HEK293T (cell line): ENCODE measurements at regions not wholly inside any gene's neighbourhood (a gene's known extent, or its start where the extent isn't known, plus 50 kb on each side); places are given as distances from the start of the nearest gene placed in this dataset.

Experiments
- ARNT ChIP-seq: fragments of 450-650 bp; IDR thresholded peaks from 2 replicates; pipeline ENCODE4 v1.6.1; 2017; ENCODE audit warnings: mild to moderate bottlenecking
- BHLHE40 ChIP-seq: fragments of 450-650 bp; IDR thresholded peaks from 2 replicates; pipeline ENCODE4 v1.6.1; 2016; ENCODE audit warnings: mild to moderate bottlenecking, moderate library complexity, borderline replicate concordance
- ELF4 ChIP-seq: fragments of 450-650 bp; IDR thresholded peaks from 2 replicates; pipeline ENCODE4 v1.6.1; 2017; ENCODE audit warnings: antibody characterized with exemption
- FOXA1 ChIP-seq: fragments of 450-650 bp; IDR thresholded peaks from 2 replicates; pipeline ENCODE4 v1.6.1; 2016; ENCODE audit warnings: mild to moderate bottlenecking
- FOXK2 ChIP-seq: fragments of 450-650 bp; IDR thresholded peaks from 2 replicates; pipeline ENCODE4 v1.6.1; 2016; ENCODE audit warnings: mild to moderate bottlenecking
- FOXM1 ChIP-seq: fragments of 450-650 bp; IDR thresholded peaks from 2 replicates; pipeline ENCODE4 v1.6.1; 2017; ENCODE audit warnings: mild to moderate bottlenecking, borderline replicate concordance
- LEF1 ChIP-seq: fragments of 450-650 bp; IDR thresholded peaks from 2 replicates; pipeline ENCODE4 v1.6.1; 2017; ENCODE audit warnings: mild to moderate bottlenecking, borderline replicate concordance
- SP1 ChIP-seq: fragments of 450-650 bp; IDR thresholded peaks from 2 replicates; pipeline ENCODE4 v1.6.1; 2017
- TARDBP ChIP-seq: fragments of 450-650 bp; IDR thresholded peaks from 2 replicates; pipeline ENCODE4 v1.6.1; 2016
- TF ChIP-seq, protein P1 (sequence below): fragments of 450-650 bp; IDR thresholded peaks from 2 replicates; pipeline ENCODE4 v1.6.1; 2016

- no peak for TF ChIP-seq FOXK2
- no peak for TF ChIP-seq ARNT
- TF ChIP-seq, protein P1, sequence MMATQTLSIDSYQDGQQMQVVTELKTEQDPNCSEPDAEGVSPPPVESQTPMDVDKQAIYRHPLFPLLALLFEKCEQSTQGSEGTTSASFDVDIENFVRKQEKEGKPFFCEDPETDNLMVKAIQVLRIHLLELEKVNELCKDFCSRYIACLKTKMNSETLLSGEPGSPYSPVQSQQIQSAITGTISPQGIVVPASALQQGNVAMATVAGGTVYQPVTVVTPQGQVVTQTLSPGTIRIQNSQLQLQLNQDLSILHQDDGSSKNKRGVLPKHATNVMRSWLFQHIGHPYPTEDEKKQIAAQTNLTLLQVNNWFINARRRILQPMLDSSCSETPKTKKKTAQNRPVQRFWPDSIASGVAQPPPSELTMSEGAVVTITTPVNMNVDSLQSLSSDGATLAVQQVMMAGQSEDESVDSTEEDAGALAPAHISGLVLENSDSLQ = no peak
- TF ChIP-seq FOXA1 = no peak
- TF ChIP-seq TARDBP = no peak
- TF ChIP-seq SP1 = no peak
- no peak for TF ChIP-seq BHLHE40
- no peak for TF ChIP-seq LEF1
- TF ChIP-seq ELF4 = no peak
- TF ChIP-seq FOXM1 = no peak
These were observed 65.2 kb upstream of the CECR2 start for GRCh38 chr22:17303840-17304779.
